ENCODE measurements at regions not wholly inside any gene's neighbourhood (a gene's known extent, or its start where the extent isn't known, plus 50 kb on each side); places are given as distances from the start of the nearest gene placed in this dataset.
"Not testable (repeated sequence)": the region's sequence is repeated elsewhere in the genome, so short reads cannot be mapped to it uniquely, and the experiment has no call there.

DNA sequence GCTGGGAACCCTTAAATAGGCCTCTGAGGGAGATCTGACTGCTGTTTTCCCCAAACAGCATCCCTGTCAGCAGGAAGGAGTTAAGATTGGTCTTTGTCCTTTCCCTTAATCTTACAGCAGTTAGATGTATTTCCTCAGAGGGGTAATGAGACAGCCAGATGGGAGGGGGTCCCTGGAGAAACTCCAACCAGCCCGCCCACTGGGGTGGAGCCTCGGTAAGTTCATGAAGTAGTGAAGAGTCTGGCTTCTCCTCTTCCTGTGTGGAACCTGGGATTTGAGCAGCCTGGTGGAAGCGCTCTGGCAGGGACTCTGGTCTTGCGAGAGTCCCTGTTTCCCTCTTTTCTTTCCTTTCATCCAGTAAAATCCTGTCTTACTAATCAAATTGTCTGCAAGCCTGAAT is 330.0 kb downstream of the TLL1 start:
- Histone ChIP-seq H3K14ac (ENCODE audit: insufficient read depth, low read length) (no peak overlapping the region), H4K91ac (ENCODE audit: insufficient read length, low read depth, low read length) (no peak overlapping the region), H3K23ac (ENCODE audit: insufficient read length, low read depth, low read length) (no peak overlapping the region), H2AFZ (ENCODE audit: low read length) (no peak overlapping the region), H3K79me2 (ENCODE audit: insufficient read depth, low read length) (no peaks in the 10 kb centered on the region), H3K4me2 (ENCODE audit: insufficient read depth, insufficient read length, low read length) (no peak overlapping the region), H3K4me1 (ENCODE audit: insufficient read depth, low read length) (no peaks in the 10 kb centered on the region; the same call in 1 of the 2 replicates), H3K56ac (ENCODE audit: insufficient read length, low read depth, low read length) (no peak overlapping the region), H2AK5ac (ENCODE audit: insufficient read length, low read length) (no peak overlapping the region), H2BK5ac (ENCODE audit: insufficient read length, low read length) (no peak overlapping the region), H2BK120ac (ENCODE audit: low read depth, low read length, poor library complexity, severe bottlenecking) (no peak overlapping the region), H3T11ph (ENCODE audit: low read length) (no peak overlapping the region), H4K5ac (ENCODE audit: insufficient read length, low read depth, low read length) (no peak overlapping the region), H4K8ac (replicated peaks; ENCODE audit: insufficient read length, low read depth, low read length) (no peak overlapping the region), H3K18ac (ENCODE audit: insufficient read length, low read depth, low read length) (no peak overlapping the region), H2BK20ac (ENCODE audit: low read depth, low read length, poor library complexity, severe bottlenecking) (no peak overlapping the region), H3K4ac (ENCODE audit: low read depth, low read length) (no peak overlapping the region), H2BK12ac (ENCODE audit: insufficient read length, low read depth, low read length) (no peak overlapping the region), H3K27me3 (ENCODE audit: insufficient read depth, low read length) (no peaks in the 10 kb centered on the region), H3K79me1 (ENCODE audit: insufficient read depth, low read depth, low read length, poor library complexity, severe bottlenecking) (no peaks in the 10 kb centered on the region), H3K9me3 (ENCODE audit: control insufficient read depth, low read depth, low read length) (no peaks in the 10 kb centered on the region), H2BK15ac (ENCODE audit: low read depth, low read length) (no peak overlapping the region), H3K23me2 (ENCODE audit: insufficient read length, low read depth, low read length, poor library complexity, severe bottlenecking) (no peaks in the 10 kb centered on the region), H3K9ac (ENCODE audit: extremely low read depth, insufficient read length, low read length) (no peak overlapping the region), H4K20me1 (ENCODE audit: control insufficient read depth, insufficient read depth, insufficient read length) (no peaks in the 10 kb centered on the region), H3K27ac (ENCODE audit: insufficient read length, low read depth, low read length) (no peak overlapping the region)
- no CpG with 5 or more reads among the region's 4 CpGs for WGBS (ENCODE audit: extremely low coverage, insufficient read length, low lambda C conversion rate)
- DNase-seq: peak; percentile 53
- peaks cover 6 to 10% of the 10 kb centered on the region in 2 experiments; a peak in 3 of 4 replicates for H3K4me1 Mint-ChIP-seq
- no peaks in the 10 kb centered on the region for H3K9me3 Mint-ChIP-seq
- no peak overlapping the region; a peak in 2 of 7 replicates for H3K27ac Mint-ChIP-seq
- no peaks in the 10 kb centered on the region for H3K36me3 Mint-ChIP-seq (ENCODE audit: insufficient read depth in 1 of 3, low read depth in 3 of 3)
- no peaks in the 10 kb centered on the region for H3K27me3 Mint-ChIP-seq (ENCODE audit: low read depth)
- no peak overlapping the region for H3K4me3 Mint-ChIP-seq
- TF ChIP-seq, protein P1, sequence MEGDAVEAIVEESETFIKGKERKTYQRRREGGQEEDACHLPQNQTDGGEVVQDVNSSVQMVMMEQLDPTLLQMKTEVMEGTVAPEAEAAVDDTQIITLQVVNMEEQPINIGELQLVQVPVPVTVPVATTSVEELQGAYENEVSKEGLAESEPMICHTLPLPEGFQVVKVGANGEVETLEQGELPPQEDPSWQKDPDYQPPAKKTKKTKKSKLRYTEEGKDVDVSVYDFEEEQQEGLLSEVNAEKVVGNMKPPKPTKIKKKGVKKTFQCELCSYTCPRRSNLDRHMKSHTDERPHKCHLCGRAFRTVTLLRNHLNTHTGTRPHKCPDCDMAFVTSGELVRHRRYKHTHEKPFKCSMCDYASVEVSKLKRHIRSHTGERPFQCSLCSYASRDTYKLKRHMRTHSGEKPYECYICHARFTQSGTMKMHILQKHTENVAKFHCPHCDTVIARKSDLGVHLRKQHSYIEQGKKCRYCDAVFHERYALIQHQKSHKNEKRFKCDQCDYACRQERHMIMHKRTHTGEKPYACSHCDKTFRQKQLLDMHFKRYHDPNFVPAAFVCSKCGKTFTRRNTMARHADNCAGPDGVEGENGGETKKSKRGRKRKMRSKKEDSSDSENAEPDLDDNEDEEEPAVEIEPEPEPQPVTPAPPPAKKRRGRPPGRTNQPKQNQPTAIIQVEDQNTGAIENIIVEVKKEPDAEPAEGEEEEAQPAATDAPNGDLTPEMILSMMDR (conservative IDR thresholded peaks at IDR 0.05): no peak

GRCh38 chr4:166212326-166212725 is 339.3 kb downstream of the TLL1 start:
- not testable (repeated sequence) for H2BK5ac ChIP-seq (ENCODE audit: insufficient read length, low read length); H3K56ac ChIP-seq (ENCODE audit: insufficient read length, low read depth, low read length); H3K9ac ChIP-seq (ENCODE audit: extremely low read depth, insufficient read length, low read length); H2BK12ac ChIP-seq (ENCODE audit: insufficient read length, low read depth, low read length); H2BK120ac ChIP-seq (ENCODE audit: low read depth, low read length, poor library complexity, severe bottlenecking); H2BK20ac ChIP-seq (ENCODE audit: low read depth, low read length, poor library complexity, severe bottlenecking); H3K18ac ChIP-seq (ENCODE audit: insufficient read length, low read depth, low read length); H3K79me2 ChIP-seq (ENCODE audit: insufficient read depth, low read length); H2BK15ac ChIP-seq (ENCODE audit: low read depth, low read length); H3K4ac ChIP-seq (ENCODE audit: low read depth, low read length); H4K91ac ChIP-seq (ENCODE audit: insufficient read length, low read depth, low read length); H3K27me3 Mint-ChIP-seq (ENCODE audit: low read depth); H3K23ac ChIP-seq (ENCODE audit: insufficient read length, low read depth, low read length); H3K27ac ChIP-seq (ENCODE audit: insufficient read length, low read depth, low read length); H3K4me1 ChIP-seq (ENCODE audit: insufficient read depth, low read length); H4K8ac ChIP-seq (replicated peaks; ENCODE audit: insufficient read length, low read depth, low read length); H2AFZ ChIP-seq (ENCODE audit: low read length); H3K27me3 ChIP-seq (ENCODE audit: insufficient read depth, low read length); H2AK5ac ChIP-seq (ENCODE audit: insufficient read length, low read length); H3K14ac ChIP-seq (ENCODE audit: insufficient read depth, low read length); H3K27ac Mint-ChIP-seq; H3K79me1 ChIP-seq (ENCODE audit: insufficient read depth, low read depth, low read length, poor library complexity, severe bottlenecking); H3K23me2 ChIP-seq (ENCODE audit: insufficient read length, low read depth, low read length, poor library complexity, severe bottlenecking); H3K4me2 ChIP-seq (ENCODE audit: insufficient read depth, insufficient read length, low read length); H3T11ph ChIP-seq (ENCODE audit: low read length); H3K4me3 Mint-ChIP-seq; H3K4me1 Mint-ChIP-seq; DNase-seq; H4K5ac ChIP-seq (ENCODE audit: insufficient read length, low read depth, low read length); H4K20me1 ChIP-seq (ENCODE audit: control insufficient read depth, insufficient read depth, insufficient read length)
- no CpG with 5 or more reads among the region's 4 CpGs for WGBS (ENCODE audit: extremely low coverage, insufficient read length, low lambda C conversion rate)
- H3K9me3 Mint-ChIP-seq: peaks cover 38 to 43% of the 10 kb centered on the region in 2 experiments
- H3K9me3 ChIP-seq (ENCODE audit: control insufficient read depth, low read depth, low read length): peaks cover 21% of the 10 kb centered on the region
- peaks cover 20 to 38% (median 21%) of the 10 kb centered on the region in 3 experiments for H3K36me3 Mint-ChIP-seq (ENCODE audit: insufficient read depth in 1 of 3, low read depth in 3 of 3)
